Hepatocyte (in vitro differentiated cells): ENCODE measurements at regions not wholly inside any gene's neighbourhood (a gene's known extent, or its start where the extent isn't known, plus 50 kb on each side); places are given as distances from the start of the nearest gene placed in this dataset.

Source experiments
- EZH2 ChIP-seq: fragments of 200-600 bp; sonication (generic); IDR thresholded peaks from 2 replicates; pipeline ENCODE4 v1.6.1; 2016; ENCODE audit warnings: antibody characterized with exemption, mild to moderate bottlenecking, borderline replicate concordance
- TF ChIP-seq, protein P1 (sequence below): fragments of 200-600 bp; sonication (generic); IDR thresholded peaks from 2 replicates; pipeline ENCODE4 v1.5.1; 2016; ENCODE audit warnings: antibody characterized with exemption, mild to moderate bottlenecking; ENCODE audit not compliant: poor library complexity

DNA sequence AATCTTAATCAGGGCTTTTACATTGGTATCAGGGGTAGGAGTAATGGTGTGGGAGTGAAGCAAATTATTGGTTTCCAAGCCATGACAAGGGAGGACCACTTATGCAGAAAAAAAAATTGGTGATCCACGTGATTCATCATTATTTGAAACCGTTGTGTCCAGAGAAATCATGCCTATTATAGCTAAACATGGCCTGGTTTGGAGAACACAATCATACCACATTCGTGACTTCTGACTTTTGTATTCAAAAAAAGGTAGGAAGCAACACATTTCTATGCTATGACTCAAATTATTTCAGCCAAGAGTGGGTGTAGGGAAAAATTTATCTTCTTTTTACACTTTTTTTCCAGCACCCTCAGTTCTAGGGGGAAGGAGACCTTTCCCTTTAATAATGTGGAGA, 924.3 kb upstream of the GBE1 start:
- TF ChIP-seq, protein P1, sequence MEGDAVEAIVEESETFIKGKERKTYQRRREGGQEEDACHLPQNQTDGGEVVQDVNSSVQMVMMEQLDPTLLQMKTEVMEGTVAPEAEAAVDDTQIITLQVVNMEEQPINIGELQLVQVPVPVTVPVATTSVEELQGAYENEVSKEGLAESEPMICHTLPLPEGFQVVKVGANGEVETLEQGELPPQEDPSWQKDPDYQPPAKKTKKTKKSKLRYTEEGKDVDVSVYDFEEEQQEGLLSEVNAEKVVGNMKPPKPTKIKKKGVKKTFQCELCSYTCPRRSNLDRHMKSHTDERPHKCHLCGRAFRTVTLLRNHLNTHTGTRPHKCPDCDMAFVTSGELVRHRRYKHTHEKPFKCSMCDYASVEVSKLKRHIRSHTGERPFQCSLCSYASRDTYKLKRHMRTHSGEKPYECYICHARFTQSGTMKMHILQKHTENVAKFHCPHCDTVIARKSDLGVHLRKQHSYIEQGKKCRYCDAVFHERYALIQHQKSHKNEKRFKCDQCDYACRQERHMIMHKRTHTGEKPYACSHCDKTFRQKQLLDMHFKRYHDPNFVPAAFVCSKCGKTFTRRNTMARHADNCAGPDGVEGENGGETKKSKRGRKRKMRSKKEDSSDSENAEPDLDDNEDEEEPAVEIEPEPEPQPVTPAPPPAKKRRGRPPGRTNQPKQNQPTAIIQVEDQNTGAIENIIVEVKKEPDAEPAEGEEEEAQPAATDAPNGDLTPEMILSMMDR: no peak
- TF ChIP-seq EZH2: no peak
